ENCODE measurements at regions not wholly inside any gene's neighbourhood (a gene's known extent, or its start where the extent isn't known, plus 50 kb on each side); places are given as distances from the start of the nearest gene placed in this dataset.

GRCh38 chr1:224863486-224863885 lies 66.0 kb upstream of the DNAH14 start (continued):
- TF ChIP-seq ZNF391 (tag by site-specific recombination; IDR thresholded peaks at IDR 0.05; ENCODE audit: borderline replicate concordance, low read depth) (no peak), GFI1B (tag by site-specific recombination; IDR thresholded peaks at IDR 0.05) (no peak), FEZF1 (tag by site-specific recombination; IDR thresholded peaks at IDR 0.05) (no peak), ZBTB7A (tag by site-specific recombination; IDR thresholded peaks at IDR 0.05; ENCODE audit: low read depth) (no peak), PRDM1 (tag by site-specific recombination; IDR thresholded peaks at IDR 0.05) (no peak), ZNF488 (tag by site-specific recombination; IDR thresholded peaks at IDR 0.05) (no peak), ZNF791 (tag by site-specific recombination; IDR thresholded peaks at IDR 0.05) (no peak), ZNF514 (tag by site-specific recombination; IDR thresholded peaks at IDR 0.05) (no peak)

GRCh38 chr1:224864006-224864405 lies 65.5 kb upstream of the DNAH14 start:
- Histone ChIP-seq H3K4me1 (ENCODE audit: control insufficient read depth, insufficient read depth, low read length) (no peaks in the 10 kb centered on the region), H3K9me3 (ENCODE audit: control insufficient read depth, insufficient read depth, low read depth, low read length) (no peaks in the 10 kb centered on the region; the same call in 1 of the 2 replicates), H3K4me3 (ENCODE audit: low read depth, low read length) (no peak overlapping the region), H3K36me3 (ENCODE audit: control insufficient read depth in 2 of 2, insufficient read depth in 1 of 2, low read length in 2 of 2) (no peaks in the 10 kb centered on the region), H3K27ac (ENCODE audit: extremely low read depth, low read depth, low read length) (no peak overlapping the region)
- POLR2A ChIA-PET: no interaction called here
- CTCF ChIA-PET: interaction anchor here (0.6 to 5.2 kb wide), 6 partner anchors 11 to 1720 kb away, joined by 3 to 75 read pairs (median 4); no protein-coding TSS in a partner anchor
- no peak for TF ChIP-seq ZNF670 (tag by site-specific recombination; IDR thresholded peaks at IDR 0.05; ENCODE audit: low read depth)
- TF ChIP-seq ZNF791 (tag by site-specific recombination; IDR thresholded peaks at IDR 0.05): no peak
- TF ChIP-seq ZBTB26 (tag by site-specific recombination; optimal IDR thresholded peaks at IDR 0.05): no peak
- no peak for TF ChIP-seq ZNF202 (tag by site-specific recombination; IDR thresholded peaks at IDR 0.05; ENCODE audit: borderline replicate concordance)
- TF ChIP-seq ZNF449 (tag by site-specific recombination; IDR thresholded peaks at IDR 0.05): no peak
- no peak for TF ChIP-seq ZBTB7A (tag by site-specific recombination; IDR thresholded peaks at IDR 0.05; ENCODE audit: low read depth)
- TF ChIP-seq ZNF148 (tag by site-specific recombination; IDR thresholded peaks at IDR 0.05; ENCODE audit: borderline replicate concordance): no peak
- no peak for TF ChIP-seq ZNF426 (tag by site-specific recombination; IDR thresholded peaks at IDR 0.05)
- no peak for TF ChIP-seq PRDM4 (tag by site-specific recombination; IDR thresholded peaks at IDR 0.05)
- no peak for TF ChIP-seq ZNF830 (tag by site-specific recombination; IDR thresholded peaks at IDR 0.05; ENCODE audit: low read depth)
- no peak for TF ChIP-seq ZNF121 (tag by site-specific recombination; IDR thresholded peaks at IDR 0.05)
- no peak for TF ChIP-seq ZNF433 (tag by site-specific recombination; IDR thresholded peaks at IDR 0.05; ENCODE audit: low read depth)

All from HEK293 (cell line).